MCF 10A (cell line): ENCODE measurements at regions not wholly inside any gene's neighbourhood (a gene's known extent, or its start where the extent isn't known, plus 50 kb on each side); places are given as distances from the start of the nearest gene placed in this dataset.

Source experiments
- BruUV-seq: library from RNA; stranded (reverse); fragments of 400-500 nt; replicated peaks from 2 replicates; lab custom pipeline; 2021; lab: Mats Ljungman, UMichigan
- CTCF ChIA-PET: fragments of 300-600 bp; sonication (Branson Sonifier 250); formaldehyde crosslinking; extraction: SDS; loops from one replicate; lab custom pipeline; 2021; ENCODE audit warnings: antibody characterized with exemption, inconsistent platforms; lab: Yijun Ruan, JAX
- POLR2A ChIA-PET: fragments of 300-600, 350-650 bp; sonication (Branson Sonifier 250); formaldehyde crosslinking; extraction: SDS; loops from one replicate; lab custom pipeline; 2020; ENCODE audit warnings: antibody characterized with exemption, inconsistent platforms; lab: Yijun Ruan, JAX
- DNase-seq: peaks from one replicate; pipeline ENCODE4 v3.0.0-alpha.2; 2018; ENCODE audit not compliant: unreplicated experiment
- H3K27ac Mint-ChIP-seq: one replicate; pipeline ENCODE4 v1.8.0; 2022; ENCODE audit warnings: mild to moderate bottlenecking, low read depth, mixed read lengths; ENCODE audit not compliant: unreplicated experiment
- H3K27me3 Mint-ChIP-seq: one replicate; pipeline ENCODE4 v1.8.0; 2022; ENCODE audit warnings: mixed read lengths; ENCODE audit not compliant: insufficient read depth, unreplicated experiment
- H3K36me3 Mint-ChIP-seq: one replicate; pipeline ENCODE4 v1.8.0; 2022; ENCODE audit warnings: mild to moderate bottlenecking, moderate library complexity, mixed read lengths; ENCODE audit not compliant: insufficient read depth, unreplicated experiment
- H3K4me1 Mint-ChIP-seq: one replicate; pipeline ENCODE4 v1.8.0; 2022; ENCODE audit warnings: mixed read lengths; ENCODE audit not compliant: insufficient read depth, unreplicated experiment
- H3K4me3 Mint-ChIP-seq: one replicate; pipeline ENCODE4 v1.8.0; 2022; ENCODE audit warnings: mild to moderate bottlenecking, moderate library complexity, mixed read lengths; ENCODE audit not compliant: unreplicated experiment
- H3K9me3 Mint-ChIP-seq: one replicate; pipeline ENCODE4 v1.8.0; 2022; ENCODE audit warnings: mixed read lengths; ENCODE audit not compliant: unreplicated experiment
- intact Hi-C: fragments of 100-400 bp; cut with micrococcal nuclease; formaldehyde crosslinking; loops from 2 replicates; pipeline ENCODE4 v1.14.1; 2022
- TF ChIP-seq, protein P1 (sequence below): fragments of 200-600 bp; IDR thresholded peaks from one replicate; pipeline ENCODE4 v1.8.0; 2022; ENCODE audit warnings: antibody characterized with exemption, mild to moderate bottlenecking; ENCODE audit not compliant: unreplicated experiment

DNA sequence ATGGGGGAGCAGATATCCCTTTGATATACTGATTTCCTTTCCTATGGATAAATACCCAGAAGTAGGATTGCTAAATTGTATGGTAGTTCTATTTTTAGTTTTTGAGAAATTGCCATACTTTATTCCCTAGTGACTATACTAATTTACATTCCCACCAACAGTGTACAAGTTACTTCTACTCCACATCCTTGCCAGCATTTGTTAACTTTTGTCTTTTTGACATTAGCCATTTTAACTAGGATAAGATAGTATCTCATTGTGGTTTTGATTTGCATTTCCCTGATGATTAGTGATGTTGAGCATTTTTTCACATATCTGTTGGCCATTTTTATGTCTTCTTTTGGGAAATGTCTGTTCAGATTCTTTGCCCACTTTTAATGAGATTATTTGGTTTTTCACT, 620.6 kb upstream of the CAMK1G start:
- TF ChIP-seq, protein P1, sequence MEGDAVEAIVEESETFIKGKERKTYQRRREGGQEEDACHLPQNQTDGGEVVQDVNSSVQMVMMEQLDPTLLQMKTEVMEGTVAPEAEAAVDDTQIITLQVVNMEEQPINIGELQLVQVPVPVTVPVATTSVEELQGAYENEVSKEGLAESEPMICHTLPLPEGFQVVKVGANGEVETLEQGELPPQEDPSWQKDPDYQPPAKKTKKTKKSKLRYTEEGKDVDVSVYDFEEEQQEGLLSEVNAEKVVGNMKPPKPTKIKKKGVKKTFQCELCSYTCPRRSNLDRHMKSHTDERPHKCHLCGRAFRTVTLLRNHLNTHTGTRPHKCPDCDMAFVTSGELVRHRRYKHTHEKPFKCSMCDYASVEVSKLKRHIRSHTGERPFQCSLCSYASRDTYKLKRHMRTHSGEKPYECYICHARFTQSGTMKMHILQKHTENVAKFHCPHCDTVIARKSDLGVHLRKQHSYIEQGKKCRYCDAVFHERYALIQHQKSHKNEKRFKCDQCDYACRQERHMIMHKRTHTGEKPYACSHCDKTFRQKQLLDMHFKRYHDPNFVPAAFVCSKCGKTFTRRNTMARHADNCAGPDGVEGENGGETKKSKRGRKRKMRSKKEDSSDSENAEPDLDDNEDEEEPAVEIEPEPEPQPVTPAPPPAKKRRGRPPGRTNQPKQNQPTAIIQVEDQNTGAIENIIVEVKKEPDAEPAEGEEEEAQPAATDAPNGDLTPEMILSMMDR, result no peak
- no TSS peak for BruUV-seq
- H3K27ac Mint-ChIP-seq, result no peak overlapping the region
- H3K4me3 Mint-ChIP-seq, result no peak overlapping the region
- ChIA-PET CTCF (no interaction called here), POLR2A (no interaction called here)
- no peak for DNase-seq
- no peaks in the 10 kb centered on the region for H3K27me3 Mint-ChIP-seq
- intact Hi-C loops, result no loop called here
- H3K4me1 Mint-ChIP-seq, result no peaks in the 10 kb centered on the region
- H3K9me3 Mint-ChIP-seq, result peaks cover 27% of the 10 kb centered on the region
- H3K36me3 Mint-ChIP-seq, result no peaks in the 10 kb centered on the region

GRCh38 chr1:208965351-208965750, 618.2 kb upstream of the CAMK1G start:
- no peak for DNase-seq

GRCh38 chr1:208967334-208967733, 616.2 kb upstream of the CAMK1G start:
- CTCF ChIA-PET, result interaction anchor here (0.6 kb wide), 1 partner anchor 58 kb away, joined by 3 read pairs; no protein-coding TSS in a partner anchor
- no TSS peak for BruUV-seq
- intact Hi-C loops, result no loop called here
- Mint-ChIP-seq H3K9me3 (no peaks in the 10 kb centered on the region), H3K36me3 (no peaks in the 10 kb centered on the region), H3K27me3 (no peaks in the 10 kb centered on the region), H3K4me1 (no peaks in the 10 kb centered on the region), H3K27ac (no peak overlapping the region), H3K4me3 (no peak overlapping the region)
- no peak for DNase-seq
- POLR2A ChIA-PET, result interaction anchor here (1.4 kb wide), 1 partner anchor 8 kb away, joined by 5 read pairs; no protein-coding TSS in a partner anchor
- TF ChIP-seq, protein P1, result no peak

More at GRCh38 chr1:208965351-208965750, 618.2 kb upstream of the CAMK1G start:
- H3K4me3 Mint-ChIP-seq, result no peak overlapping the region
- CTCF ChIA-PET, result interaction anchor here (0.6 to 0.8 kb wide), 2 partner anchors 25 to 238 kb away, joined by 3 read pairs; no protein-coding TSS in a partner anchor
- no peaks in the 10 kb centered on the region for H3K36me3 Mint-ChIP-seq
- POLR2A ChIA-PET, result interaction anchor here (1.0 kb wide), 1 partner anchor 23 kb away, joined by 3 read pairs; no protein-coding TSS in a partner anchor
- H3K27ac Mint-ChIP-seq, result no peak overlapping the region
- intact Hi-C loops, result no loop called here
- H3K4me1 Mint-ChIP-seq, result no peaks in the 10 kb centered on the region
- peaks cover 18% of the 10 kb centered on the region for H3K9me3 Mint-ChIP-seq
- BruUV-seq, result no TSS peak
- TF ChIP-seq, protein P1, result no peak
- no peaks in the 10 kb centered on the region for H3K27me3 Mint-ChIP-seq

DNA sequence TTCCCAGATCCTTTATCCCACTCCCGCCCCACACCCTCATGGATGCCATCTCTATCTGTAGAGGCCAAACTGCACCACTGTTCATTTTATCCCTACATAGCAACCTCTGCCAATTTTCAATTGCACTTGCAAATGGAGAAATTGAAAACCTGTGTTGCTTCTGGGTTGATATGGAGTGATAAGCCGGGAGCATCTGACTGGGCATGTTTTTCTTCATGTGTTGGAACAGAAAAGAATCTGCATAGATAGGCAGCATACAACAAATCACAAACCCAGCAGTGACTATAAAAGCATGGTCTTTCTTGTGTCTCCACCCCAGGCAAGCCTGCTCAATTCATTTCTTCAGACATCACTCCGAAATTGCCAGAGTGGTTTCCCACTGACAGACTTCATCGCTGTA, 608.8 kb upstream of the CAMK1G start:
- no TSS peak for BruUV-seq
- Mint-ChIP-seq H3K9me3 (no peaks in the 10 kb centered on the region), H3K27ac (no peak overlapping the region), H3K27me3 (no peaks in the 10 kb centered on the region), H3K36me3 (peaks cover 7% of the 10 kb centered on the region), H3K4me1 (peaks cover 33% of the 10 kb centered on the region), H3K4me3 (no peak overlapping the region)
- POLR2A ChIA-PET, result interaction anchor here (0.8 to 1.6 kb wide), 2 partner anchors 36 to 40 kb away, joined by 3 read pairs; no protein-coding TSS in a partner anchor
- intact Hi-C loops, result no loop called here
- DNase-seq, result no peak
- CTCF ChIA-PET, result no interaction called here
- TF ChIP-seq, protein P1, result no peak
